ENCODE measurements at regions not wholly inside any gene's neighbourhood (a gene's known extent, or its start where the extent isn't known, plus 50 kb on each side); places are given as distances from the start of the nearest gene placed in this dataset.

GRCh38 chr1:208569181-208569580 is 325.0 kb upstream of the PLXNA2 start:
- Mint-ChIP-seq H3K4me1 (ENCODE audit: low read depth in 2 of 2) (no peaks in the 10 kb centered on the region), H3K36me3 (no peaks in the 10 kb centered on the region), H3K9me3 (peaks cover 11% of the 10 kb centered on the region), H3K27ac (no peak overlapping the region), H3K27me3 (peaks cover 15 to 19% of the 10 kb centered on the region in 2 donors), H3K4me3 (no peak overlapping the region)
- DNase-seq (ENCODE audit: low spot score): no peak
- ATAC-seq: no peak

- H3K36me3 Mint-ChIP-seq: no peaks in the 10 kb centered on the region
- H3K27ac Mint-ChIP-seq: no peak overlapping the region
- H3K27me3 Mint-ChIP-seq: peaks cover 11 to 12% of the 10 kb centered on the region in 2 donors
- H3K9me3 Mint-ChIP-seq: peaks cover 7% of the 10 kb centered on the region
- DNase-seq (ENCODE audit: low spot score): no peak
- H3K4me3 Mint-ChIP-seq: no peak overlapping the region
- ATAC-seq: no peak
- no peaks in the 10 kb centered on the region for H3K4me1 Mint-ChIP-seq (ENCODE audit: low read depth in 2 of 2)
These were observed 326.2 kb upstream of the PLXNA2 start for GRCh38 chr1:208570362-208570761.

- no peak overlapping the region for H3K4me3 Mint-ChIP-seq
- peaks cover 3% of the 10 kb centered on the region for H3K9me3 Mint-ChIP-seq
- ATAC-seq (no peak), DNase-seq (ENCODE audit: low spot score) (no peak)
- no peaks in the 10 kb centered on the region for H3K36me3 Mint-ChIP-seq
- no peaks in the 10 kb centered on the region for H3K4me1 Mint-ChIP-seq (ENCODE audit: low read depth in 2 of 2)
- H3K27me3 Mint-ChIP-seq: peaks cover 0 to 2% of the 10 kb centered on the region in 2 donors
- no peak overlapping the region for H3K27ac Mint-ChIP-seq
These were observed 332.2 kb upstream of the PLXNA2 start for GRCh38 chr1:208576425-208576824.

DNA sequence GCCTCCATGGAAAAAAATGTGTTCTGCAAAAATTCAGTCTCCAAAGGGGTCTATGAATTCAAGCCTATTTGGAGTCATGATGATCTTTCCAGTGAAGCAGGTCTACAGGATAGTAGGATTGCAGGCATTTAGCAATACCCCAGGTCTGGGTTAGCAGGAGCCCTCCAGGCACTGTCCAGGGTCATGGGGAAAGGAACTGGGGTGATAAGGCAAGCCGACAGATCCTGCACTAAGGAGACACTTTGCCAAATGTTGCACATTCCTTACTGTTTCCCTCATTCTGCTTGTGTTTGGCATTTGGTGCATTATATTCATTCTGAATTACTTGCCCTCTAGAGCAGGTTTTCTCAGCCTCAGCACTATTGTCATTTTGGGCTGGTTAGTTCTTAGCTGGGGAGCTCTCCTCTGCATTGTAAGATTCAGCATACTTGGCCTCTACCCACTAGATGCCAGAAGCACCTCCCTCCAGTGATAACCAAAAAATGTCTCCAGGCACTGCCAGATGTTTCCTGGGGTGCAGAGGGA is 333.3 kb upstream of the PLXNA2 start:
- H3K4me3 Mint-ChIP-seq: no peak overlapping the region
- H3K27ac Mint-ChIP-seq: no peak overlapping the region
- no peaks in the 10 kb centered on the region for H3K4me1 Mint-ChIP-seq (ENCODE audit: low read depth in 2 of 2)
- H3K36me3 Mint-ChIP-seq: no peaks in the 10 kb centered on the region
- H3K9me3 Mint-ChIP-seq: peaks cover 3% of the 10 kb centered on the region
- DNase-seq (ENCODE audit: low spot score) (no peak), ATAC-seq (no peak)
- peaks cover 0 to 2% of the 10 kb centered on the region in 2 donors for H3K27me3 Mint-ChIP-seq

DNA sequence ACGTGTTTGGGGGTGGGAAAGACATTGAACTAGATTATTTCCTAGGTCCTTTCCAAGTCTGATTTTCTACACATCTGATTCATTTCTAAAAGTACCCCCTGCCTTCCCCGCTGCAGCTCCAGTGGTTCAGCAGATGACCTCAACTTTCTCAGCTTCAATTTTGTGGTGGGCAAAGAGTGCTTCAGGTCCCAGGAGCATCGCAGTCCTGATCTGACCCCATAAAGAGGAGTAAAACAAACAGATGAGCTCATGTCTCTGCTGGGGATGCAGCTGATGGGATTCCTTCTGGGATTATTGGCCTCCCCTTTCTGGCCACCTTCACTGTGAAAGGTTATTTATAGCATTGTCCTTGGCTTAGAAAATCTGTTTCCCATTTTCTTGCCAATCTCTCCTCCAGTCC is 337.0 kb upstream of the PLXNA2 start:
- no peak for ATAC-seq
- Mint-ChIP-seq H3K27ac (no peak overlapping the region), H3K36me3 (no peaks in the 10 kb centered on the region), H3K27me3 (peaks cover 0 to 2% of the 10 kb centered on the region in 2 donors), H3K9me3 (peaks cover 5% of the 10 kb centered on the region), H3K4me1 (ENCODE audit: low read depth in 2 of 2) (no peaks in the 10 kb centered on the region), H3K4me3 (no peak overlapping the region)
- DNase-seq (ENCODE audit: low spot score): no peak

GRCh38 chr1:208581667-208582066 is 337.5 kb upstream of the PLXNA2 start:
- Mint-ChIP-seq H3K27ac (no peak overlapping the region), H3K4me3 (no peak overlapping the region), H3K9me3 (peaks cover 5% of the 10 kb centered on the region), H3K4me1 (ENCODE audit: low read depth in 2 of 2) (no peaks in the 10 kb centered on the region), H3K36me3 (no peaks in the 10 kb centered on the region), H3K27me3 (no peaks in the 10 kb centered on the region)
- DNase-seq (ENCODE audit: low spot score): no peak
- ATAC-seq: no peak

DNA sequence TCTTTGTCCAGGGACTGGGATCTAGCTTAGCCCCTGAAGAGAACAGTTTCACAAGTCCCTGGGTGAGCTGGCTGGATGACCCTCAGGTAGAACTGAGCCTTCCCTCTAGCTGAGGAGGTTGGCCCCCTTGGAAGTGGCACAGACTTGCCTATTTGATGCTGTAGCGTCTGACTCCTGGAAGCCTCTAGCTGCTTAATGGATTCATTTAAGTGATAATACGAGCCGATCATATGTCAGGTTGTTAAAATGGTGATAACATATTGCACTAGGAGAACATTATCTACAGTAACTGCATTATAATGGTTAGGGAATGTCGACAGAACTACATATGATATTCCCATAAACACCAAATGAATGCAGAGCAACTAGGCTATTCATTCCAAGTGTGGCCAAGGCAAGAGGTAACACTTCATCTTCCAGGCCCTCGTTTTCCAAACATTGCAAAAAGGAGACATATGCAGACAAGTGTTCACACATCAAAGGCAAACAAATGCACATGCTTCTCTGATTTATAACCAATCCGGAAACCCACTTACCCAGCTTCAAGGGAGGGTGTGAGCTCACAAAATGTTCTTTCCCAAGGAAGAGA is 340.1 kb upstream of the PLXNA2 start:
- DNase-seq (ENCODE audit: low spot score): no peak
- Mint-ChIP-seq H3K4me1 (ENCODE audit: low read depth in 2 of 2) (no peaks in the 10 kb centered on the region), H3K27me3 (no peaks in the 10 kb centered on the region), H3K36me3 (no peaks in the 10 kb centered on the region), H3K9me3 (peaks cover 5% of the 10 kb centered on the region), H3K27ac (no peak overlapping the region), H3K4me3 (no peak overlapping the region)
- ATAC-seq: no peak

- H3K9me3 Mint-ChIP-seq: peaks cover 5% of the 10 kb centered on the region
- H3K27me3 Mint-ChIP-seq: peaks cover 0 to 3% of the 10 kb centered on the region in 2 donors
- no peaks in the 10 kb centered on the region for H3K4me1 Mint-ChIP-seq (ENCODE audit: low read depth in 2 of 2)
- DNase-seq (ENCODE audit: low spot score) (no peak), ATAC-seq (no peak)
- no peaks in the 10 kb centered on the region for H3K36me3 Mint-ChIP-seq
- no peak overlapping the region for H3K4me3 Mint-ChIP-seq
- H3K27ac Mint-ChIP-seq: no peak overlapping the region
These were observed 342.9 kb upstream of the PLXNA2 start for GRCh38 chr1:208587110-208587509.

DNA sequence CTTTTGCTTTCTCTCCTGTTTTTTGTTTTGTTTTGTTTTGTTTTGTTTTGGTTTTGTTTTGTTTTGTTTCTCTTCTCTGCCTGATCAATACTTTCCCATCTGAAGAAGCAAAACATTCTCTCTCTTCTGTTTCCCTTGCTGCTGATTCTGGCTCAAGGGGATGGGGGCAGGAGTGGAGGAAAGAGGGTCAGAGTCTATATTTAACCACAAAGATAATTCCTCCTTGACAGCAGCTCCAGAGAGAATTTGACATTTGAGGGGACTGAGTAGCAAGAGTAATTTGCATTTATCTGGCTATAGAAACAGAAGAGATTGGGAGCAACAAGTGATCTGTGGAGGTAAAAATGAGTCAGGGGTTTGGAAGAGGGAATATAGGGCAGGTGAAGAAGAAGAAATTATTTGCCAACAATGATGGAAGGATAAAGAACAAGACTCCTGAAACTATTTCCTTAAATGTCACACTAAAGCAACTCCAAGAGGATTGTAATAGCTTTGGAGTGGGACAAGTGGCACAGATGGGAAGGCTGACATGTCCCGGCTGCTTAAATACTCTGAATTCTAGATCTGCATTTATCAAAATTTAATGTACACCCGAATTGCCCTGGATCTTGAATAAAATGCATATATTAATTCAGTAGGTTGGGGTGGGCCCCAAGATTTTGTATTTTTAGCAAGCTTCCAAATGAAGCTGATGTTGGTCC is 349.3 kb upstream of the PLXNA2 start:
- no peak for DNase-seq (ENCODE audit: low spot score)
- peaks cover 3 to 4% of the 10 kb centered on the region in 2 donors for H3K27me3 Mint-ChIP-seq

DNA sequence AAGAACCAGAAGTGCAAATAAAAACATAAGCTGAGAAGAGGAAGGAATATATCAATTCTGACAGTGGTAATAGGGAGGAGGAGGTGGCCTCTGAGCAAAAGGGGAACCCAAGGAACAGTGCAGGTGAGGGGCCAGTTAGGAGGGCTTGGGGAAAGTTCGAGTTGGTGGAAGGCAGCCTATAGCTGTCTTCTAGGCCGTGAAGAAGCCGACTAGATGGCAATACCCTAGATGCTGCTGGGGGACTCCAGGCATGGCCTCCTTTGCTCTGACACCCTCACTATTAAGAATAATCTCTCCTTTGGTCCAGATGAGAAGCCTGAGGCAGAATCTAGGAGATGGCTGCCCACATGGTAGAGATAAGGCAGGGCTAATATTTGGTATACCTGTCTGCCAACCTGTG is 351.1 kb upstream of the PLXNA2 start:
- H3K27me3 Mint-ChIP-seq: peaks cover 3 to 4% of the 10 kb centered on the region in 2 donors
- H3K4me3 Mint-ChIP-seq: no peak overlapping the region
- DNase-seq (ENCODE audit: low spot score): no peak
- no peaks in the 10 kb centered on the region for H3K36me3 Mint-ChIP-seq
- no peaks in the 10 kb centered on the region for H3K9me3 Mint-ChIP-seq
- ATAC-seq: no peak
- no peaks in the 10 kb centered on the region for H3K4me1 Mint-ChIP-seq (ENCODE audit: low read depth in 2 of 2)
- no peak overlapping the region for H3K27ac Mint-ChIP-seq

More for the DNA sequence above, 349.3 kb upstream of the PLXNA2 start:
- Mint-ChIP-seq H3K36me3 (no peaks in the 10 kb centered on the region), H3K27ac (no peak overlapping the region), H3K4me1 (ENCODE audit: low read depth in 2 of 2) (no peaks in the 10 kb centered on the region), H3K9me3 (no peaks in the 10 kb centered on the region), H3K4me3 (no peak overlapping the region)
- no peak for ATAC-seq

DNA sequence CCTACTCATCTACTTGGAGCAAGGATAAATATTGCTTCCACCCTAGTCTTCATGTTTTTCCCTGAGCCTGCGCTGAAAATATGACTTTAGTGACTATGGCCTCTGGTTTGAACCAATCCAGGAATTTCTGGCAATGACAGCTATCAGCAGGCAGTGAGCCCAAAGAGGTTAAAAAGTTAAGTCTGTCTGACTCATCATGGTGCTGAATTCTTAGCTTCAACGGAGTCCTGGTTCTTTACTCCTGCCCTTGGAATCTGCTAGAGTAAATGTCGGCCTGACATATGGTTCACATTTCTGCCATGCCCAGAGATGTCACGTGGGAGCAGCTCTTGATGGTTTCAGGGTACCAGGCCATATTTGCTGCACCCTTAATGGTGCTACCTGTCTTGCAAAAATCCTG is 351.6 kb upstream of the PLXNA2 start:
- H3K9me3 Mint-ChIP-seq: no peaks in the 10 kb centered on the region
- DNase-seq (ENCODE audit: low spot score) (no peak), ATAC-seq (no peak)
- H3K4me1 Mint-ChIP-seq (ENCODE audit: low read depth in 2 of 2): no peaks in the 10 kb centered on the region
- H3K27me3 Mint-ChIP-seq: peaks cover under 1 to 4% of the 10 kb centered on the region in 2 donors
- H3K4me3 Mint-ChIP-seq: no peak overlapping the region
- no peaks in the 10 kb centered on the region for H3K36me3 Mint-ChIP-seq
- H3K27ac Mint-ChIP-seq: no peak overlapping the region

- no peaks in the 10 kb centered on the region for H3K36me3 Mint-ChIP-seq
- ATAC-seq (no peak), DNase-seq (ENCODE audit: low spot score) (no peak)
- peaks cover 0 to 4% of the 10 kb centered on the region in 2 donors for H3K27me3 Mint-ChIP-seq
- no peak overlapping the region for H3K27ac Mint-ChIP-seq
- H3K4me3 Mint-ChIP-seq: no peak overlapping the region
- no peaks in the 10 kb centered on the region for H3K4me1 Mint-ChIP-seq (ENCODE audit: low read depth in 2 of 2)
- no peaks in the 10 kb centered on the region for H3K9me3 Mint-ChIP-seq
These were observed 353.4 kb upstream of the PLXNA2 start for GRCh38 chr1:208597571-208597970.

GRCh38 chr1:208598021-208598420 is 353.8 kb upstream of the PLXNA2 start:
- Mint-ChIP-seq H3K36me3 (no peaks in the 10 kb centered on the region), H3K4me1 (ENCODE audit: low read depth in 2 of 2) (no peaks in the 10 kb centered on the region), H3K4me3 (no peak overlapping the region), H3K27ac (no peak overlapping the region), H3K27me3 (peaks cover under 1 to 4% of the 10 kb centered on the region in 2 donors), H3K9me3 (peaks cover 2% of the 10 kb centered on the region)
- ATAC-seq: no peak
- no peak for DNase-seq (ENCODE audit: low spot score)

GRCh38 chr1:208599063-208599462 is 354.9 kb upstream of the PLXNA2 start:
- no peak for ATAC-seq
- no peak overlapping the region for H3K4me3 Mint-ChIP-seq
- H3K36me3 Mint-ChIP-seq: no peaks in the 10 kb centered on the region
- H3K9me3 Mint-ChIP-seq: peaks cover 4% of the 10 kb centered on the region
- H3K27ac Mint-ChIP-seq: no peak overlapping the region
- H3K27me3 Mint-ChIP-seq: peaks cover 0 to 2% of the 10 kb centered on the region in 2 donors
- H3K4me1 Mint-ChIP-seq (ENCODE audit: low read depth in 2 of 2): peaks cover 0 to 1% of the 10 kb centered on the region in 2 donors
- no peak for DNase-seq (ENCODE audit: low spot score)

Measured in natural killer cell treated with Interleukin-12 subunit alpha and Interleukin-12 subunit beta and Interleukin-15 and Interleukin-18, amount 100 ng/mL, for 72 hours (primary cell).